ENCODE measurements at regions not wholly inside any gene's neighbourhood (a gene's known extent, or its start where the extent isn't known, plus 50 kb on each side); places are given as distances from the start of the nearest gene placed in this dataset.

- no peak for TF ChIP-seq SIN3A (IDR thresholded peaks at IDR 0.05; ENCODE audit: borderline replicate concordance, insufficient read depth, low read depth, low read length)
- TF ChIP-seq CTCF (IDR thresholded peaks at IDR 0.05), result no peak
- no peak for TF ChIP-seq POLR2AphosphoS5 (IDR thresholded peaks at IDR 0.05; ENCODE audit: low read depth, low read length)
- no peak for TF ChIP-seq REST (IDR thresholded peaks at IDR 0.05; ENCODE audit: insufficient read depth in 1 of 2, low read depth in 2 of 2, low read length in 1 of 2)
- no peak for TF ChIP-seq TCF7L2 (IDR thresholded peaks at IDR 0.05; ENCODE audit: low read depth, low read length)
- Histone ChIP-seq H3K27me3 (ENCODE audit: control insufficient read depth, insufficient read depth, low read length) (no peaks in the 10 kb centered on the region), H3K4me3 (ENCODE audit: low read depth in 2 of 2, low read length in 2 of 2) (no peak overlapping the region), H3K36me3 (ENCODE audit: control insufficient read depth, insufficient read depth, low read length) (no peaks in the 10 kb centered on the region), H3K4me1 (ENCODE audit: control insufficient read depth, insufficient read depth, low read length) (no peaks in the 10 kb centered on the region), H3K27ac (ENCODE audit: low read length) (no peak overlapping the region), H3K9me3 (ENCODE audit: control insufficient read depth, insufficient read depth, low read depth, low read length) (no peaks in the 10 kb centered on the region)
- BruUV-seq (replicated peaks), result no TSS peak
- ATAC-seq (no peak), DNase-seq (ENCODE audit: low read depth, low spot score) (no peak)
- ChIA-PET CTCF (no interaction called here), POLR2A (no interaction called here)
- in situ Hi-C loops (cut with HindIII; ENCODE audit: low pct_unique_long_range_greater_than_20kb, low sequenced_read_pairs) (no loop called here), intact Hi-C loops (cut with micrococcal nuclease; ENCODE audit: unreplicated experiment) (no loop called here)
Measured at GRCh38 chr10:29374162-29374561, 85.3 kb downstream of the LYZL1 start.

GRCh38 chr10:29375888-29376287, 87.0 kb downstream of the LYZL1 start:
- intact Hi-C loops (cut with micrococcal nuclease; ENCODE audit: unreplicated experiment), result loop anchor here (5.0 kb wide), 1 partner anchor 71 kb away; no protein-coding TSS in a partner anchor
- Histone ChIP-seq H3K27me3 (ENCODE audit: control insufficient read depth, insufficient read depth, low read length) (no peaks in the 10 kb centered on the region), H3K27ac (ENCODE audit: low read length) (no peak overlapping the region), H3K4me3 (ENCODE audit: low read depth in 2 of 2, low read length in 2 of 2) (no peak overlapping the region), H3K36me3 (ENCODE audit: control insufficient read depth, insufficient read depth, low read length) (no peaks in the 10 kb centered on the region), H3K4me1 (ENCODE audit: control insufficient read depth, insufficient read depth, low read length) (no peaks in the 10 kb centered on the region), H3K9me3 (ENCODE audit: control insufficient read depth, insufficient read depth, low read depth, low read length) (no peaks in the 10 kb centered on the region)
- DNase-seq (ENCODE audit: low read depth, low spot score) (no peak), ATAC-seq (no peak)
- no peak for TF ChIP-seq POLR2AphosphoS5 (IDR thresholded peaks at IDR 0.05; ENCODE audit: low read depth, low read length)
- TF ChIP-seq SIN3A (IDR thresholded peaks at IDR 0.05; ENCODE audit: borderline replicate concordance, insufficient read depth, low read depth, low read length), result no peak
- no peak for TF ChIP-seq TCF7L2 (IDR thresholded peaks at IDR 0.05; ENCODE audit: low read depth, low read length)
- TF ChIP-seq CTCF (IDR thresholded peaks at IDR 0.05), result no peak
- no peak for TF ChIP-seq REST (IDR thresholded peaks at IDR 0.05; ENCODE audit: insufficient read depth in 1 of 2, low read depth in 2 of 2, low read length in 1 of 2)
- ChIA-PET CTCF (interaction anchor here (0.6 kb wide), 1 partner anchor 16 kb away, joined by 7 read pairs; no protein-coding TSS in a partner anchor), POLR2A (no interaction called here)
- in situ Hi-C loops (cut with HindIII; ENCODE audit: low pct_unique_long_range_greater_than_20kb, low sequenced_read_pairs), result no loop called here
- BruUV-seq (replicated peaks), result no TSS peak

All from Panc1 (cell line).